Neural progenitor cell (in vitro differentiated cells): ENCODE measurements at regions not wholly inside any gene's neighbourhood (a gene's known extent, or its start where the extent isn't known, plus 50 kb on each side); places are given as distances from the start of the nearest gene placed in this dataset.

ENCODE experiments used
- EZH2phosphoT487 ChIP-seq: fragments of 200-600 bp; sonication (generic); IDR thresholded peaks from 2 replicates; pipeline ENCODE4 v1.6.1; 2017; ENCODE audit warnings: antibody characterized with exemption
- TF ChIP-seq, protein P1 (sequence below): fragments of 200-600 bp; sonication (generic); IDR thresholded peaks from 2 replicates; pipeline ENCODE4 v1.5.1; 2017; ENCODE audit warnings: antibody characterized with exemption, mild to moderate bottlenecking

DNA sequence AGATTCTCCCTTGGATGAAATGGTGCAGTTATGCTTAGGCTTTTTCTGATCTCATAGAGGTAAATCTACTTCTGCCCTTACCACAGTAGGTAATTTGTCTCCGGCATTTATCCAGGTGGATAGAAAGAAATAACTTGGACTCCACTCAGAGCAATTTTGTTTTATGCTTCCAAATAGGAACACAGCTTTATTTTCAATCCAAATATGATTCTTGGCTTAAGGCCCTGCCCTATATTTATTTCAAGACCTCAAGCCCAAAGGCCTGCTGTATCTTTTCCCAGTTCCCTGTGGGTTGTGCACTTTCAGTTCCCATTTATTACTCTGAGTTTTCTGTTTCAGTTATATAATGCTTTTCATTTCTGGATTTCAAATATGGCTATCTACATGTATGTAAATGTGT, 274.2 kb upstream of the SMC2 start:
- TF ChIP-seq, protein P1, sequence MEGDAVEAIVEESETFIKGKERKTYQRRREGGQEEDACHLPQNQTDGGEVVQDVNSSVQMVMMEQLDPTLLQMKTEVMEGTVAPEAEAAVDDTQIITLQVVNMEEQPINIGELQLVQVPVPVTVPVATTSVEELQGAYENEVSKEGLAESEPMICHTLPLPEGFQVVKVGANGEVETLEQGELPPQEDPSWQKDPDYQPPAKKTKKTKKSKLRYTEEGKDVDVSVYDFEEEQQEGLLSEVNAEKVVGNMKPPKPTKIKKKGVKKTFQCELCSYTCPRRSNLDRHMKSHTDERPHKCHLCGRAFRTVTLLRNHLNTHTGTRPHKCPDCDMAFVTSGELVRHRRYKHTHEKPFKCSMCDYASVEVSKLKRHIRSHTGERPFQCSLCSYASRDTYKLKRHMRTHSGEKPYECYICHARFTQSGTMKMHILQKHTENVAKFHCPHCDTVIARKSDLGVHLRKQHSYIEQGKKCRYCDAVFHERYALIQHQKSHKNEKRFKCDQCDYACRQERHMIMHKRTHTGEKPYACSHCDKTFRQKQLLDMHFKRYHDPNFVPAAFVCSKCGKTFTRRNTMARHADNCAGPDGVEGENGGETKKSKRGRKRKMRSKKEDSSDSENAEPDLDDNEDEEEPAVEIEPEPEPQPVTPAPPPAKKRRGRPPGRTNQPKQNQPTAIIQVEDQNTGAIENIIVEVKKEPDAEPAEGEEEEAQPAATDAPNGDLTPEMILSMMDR: no peak
- TF ChIP-seq EZH2phosphoT487: no peak
